ENCODE measurements at regions not wholly inside any gene's neighbourhood (a gene's known extent, or its start where the extent isn't known, plus 50 kb on each side); places are given as distances from the start of the nearest gene placed in this dataset.
"Not testable (repeated sequence)": the region's sequence is repeated elsewhere in the genome, so short reads cannot be mapped to it uniquely, and the experiment has no call there.

- TF ChIP-seq CTCF (conservative IDR thresholded peaks at IDR 0.05); EZH2 (IDR thresholded peaks at IDR 0.05; ENCODE audit: low read depth): not testable (repeated sequence)
Measured at GRCh38 chr15:85258559-85259209, 121.7 kb upstream of the AKAP13 start.

All from PC-9 (cell line).